A549 (cell line): ENCODE measurements at regions not wholly inside any gene's neighbourhood (a gene's known extent, or its start where the extent isn't known, plus 50 kb on each side); places are given as distances from the start of the nearest gene placed in this dataset.

Experiments
- ATAC-seq, 2 experiments: fragments of 200-7000 bp in 1 of 2; fragments of >200 bp in 1 of 2; cut with Nextera tagmentation in 1 of 2; cut with Tn5 transposase in 1 of 2; 3 replicates each; pipeline versions ENCODE4 v1.8.0 to v1.9.1; 2018 to 2020; ENCODE audit warnings: mild to moderate bottlenecking in 1 of 2, moderate library complexity in 1 of 2
- CTCF ChIA-PET: fragments of 300-600 bp; sonication (Branson Sonifier 250); formaldehyde crosslinking; extraction: SDS; loops from one replicate; lab custom pipeline; 2021; ENCODE audit warnings: antibody characterized with exemption, inconsistent platforms; lab: Yijun Ruan, JAX
- POLR2A ChIA-PET: fragments of 350-600 bp; formaldehyde crosslinking; extraction: SDS; loops from one replicate; lab custom pipeline; 2021; ENCODE audit warnings: antibody characterized with exemption, inconsistent platforms; lab: Yijun Ruan, JAX
- DNase-seq, 2 experiments: peaks; one replicate each; pipeline versions ENCODE4 v3.0.0 to v3.0.0-alpha.2; 2011 to 2016; ENCODE audit warnings: low read depth in 1 of 2, low spot score in 1 of 2
- FAIRE-seq: peaks from 2 replicates; lab custom pipeline; 2011; peaks lifted over from hg19 to GRCh38; lab: Jason Lieb, UNC
- H3K27ac ChIP-seq, 2 experiments: fragments of >200 bp; sonication (Bioruptor Twin); formaldehyde crosslinking; 3 replicates each; pipeline ENCODE4 v1.5.1; 2016 to 2017
- H3K4me1 ChIP-seq: fragments of >200 bp; sonication (Bioruptor Twin); formaldehyde crosslinking; 3 replicates; pipeline ENCODE4 v1.6.1; 2016
- H3K4me2 ChIP-seq: fragments of >200 bp; sonication (Bioruptor Twin); formaldehyde crosslinking; 3 replicates; pipeline ENCODE4 v1.6.1; 2016
- H3K4me3 ChIP-seq: fragments of >200 bp; sonication (Bioruptor Twin); formaldehyde crosslinking; 3 replicates; pipeline ENCODE4 v1.5.1; 2016
- H3K9me3 ChIP-seq: fragments of >200 bp; sonication (Bioruptor Twin); formaldehyde crosslinking; 3 replicates; pipeline ENCODE4 v1.6.1; 2016
- CBX2 ChIP-seq: fragments of 200-600 bp; sonication (generic); IDR thresholded peaks from 2 replicates; pipeline ENCODE4 v1.6.1; 2016; ENCODE audit warnings: low read depth, mild to moderate bottlenecking, borderline replicate concordance
- CHD2 ChIP-seq: fragments of 150-350 bp; IDR thresholded peaks from 2 replicates; pipeline ENCODE4 v1.6.1; 2014; ENCODE audit warnings: low read length; ENCODE audit not compliant: partially characterized antibody
- CHD4 ChIP-seq: fragments of 200-600 bp; sonication (generic); IDR thresholded peaks from 2 replicates; pipeline ENCODE4 v1.6.1; 2016; ENCODE audit warnings: antibody characterized with exemption, mild to moderate bottlenecking, borderline replicate concordance
- EHMT2 ChIP-seq: fragments of 200-600 bp; sonication (generic); IDR thresholded peaks from 2 replicates; pipeline ENCODE4 v1.6.1; 2016; ENCODE audit warnings: antibody characterized with exemption, low read depth, mild to moderate bottlenecking, moderate library complexity
- ESRRA ChIP-seq: fragments of 150-350 bp; IDR thresholded peaks from 2 replicates; pipeline ENCODE4 v1.6.1; 2014; ENCODE audit warnings: mild to moderate bottlenecking, low read length, borderline replicate concordance
- FOSB ChIP-seq: fragments of 250-450 bp; sonication (Bioruptor Pico); IDR thresholded peaks from 2 replicates; pipeline ENCODE4 v1.5.0; 2020; ENCODE audit warnings: mild to moderate bottlenecking, moderate library complexity
- FOSL2 ChIP-seq, 2 experiments: fragments of 450-650 bp in 1 of 2; fragments of >200 bp in 1 of 2; sonication (Bioruptor Twin) in 1 of 2; formaldehyde crosslinking; IDR thresholded peaks; 2 replicates each; pipeline versions ENCODE4 v1.5.0 to v1.6.1; 2016 to 2020; ENCODE audit warnings: mild to moderate bottlenecking in 1 of 2, moderate library complexity in 1 of 2
- GATA3 ChIP-seq: IDR thresholded peaks from 2 replicates; pipeline ENCODE4 v1.6.1; 2012; ENCODE audit warnings: borderline replicate concordance
- HOXA7 ChIP-seq: fragments of 250-450 bp; sonication (Bioruptor Pico); IDR thresholded peaks from 2 replicates; pipeline ENCODE4 v1.5.0; 2020; ENCODE audit warnings: mild to moderate bottlenecking, moderate library complexity
- HOXB5 ChIP-seq: fragments of 250-450 bp; sonication (Bioruptor Pico); IDR thresholded peaks from 2 replicates; pipeline ENCODE4 v1.5.0; 2020; ENCODE audit warnings: mild to moderate bottlenecking, moderate library complexity
- JUN ChIP-seq, 2 experiments: fragments of >200 bp; sonication (Bioruptor Twin); formaldehyde crosslinking; IDR thresholded peaks; 2 replicates in 1 of 2; 3 replicates in 1 of 2; pipeline ENCODE4 v1.6.1; 2016 to 2017
- KDM5A ChIP-seq: fragments of 200-600 bp; sonication (generic); IDR thresholded peaks from 2 replicates; pipeline ENCODE4 v1.6.1; 2016; ENCODE audit warnings: antibody characterized with exemption, mild to moderate bottlenecking
- MAFK ChIP-seq: fragments of 450-650 bp; IDR thresholded peaks from 2 replicates; pipeline ENCODE4 v1.6.1; 2014; ENCODE audit not compliant: partially characterized antibody
- MAX ChIP-seq: IDR thresholded peaks from 2 replicates; pipeline ENCODE4 v1.6.1; 2012
- MYC ChIP-seq: IDR thresholded peaks from 2 replicates; pipeline ENCODE4 v1.6.1; 2012; ENCODE audit warnings: mild to moderate bottlenecking, inconsistent platforms, low read length, improper control_type of control experiment, borderline replicate concordance
- NFE2L2 ChIP-seq: fragments of 150-350 bp; conservative IDR thresholded peaks from 2 replicates; pipeline ENCODE4 v1.6.1; 2014; ENCODE audit warnings: low read length
- NPAS2 ChIP-seq: fragments of 250-450 bp; sonication (Bioruptor Pico); IDR thresholded peaks from 2 replicates; pipeline ENCODE4 v1.8.0; 2022; ENCODE audit warnings: mild to moderate bottlenecking, moderate library complexity, borderline replicate concordance
- PHF8 ChIP-seq: fragments of 200-600 bp; sonication (generic); IDR thresholded peaks from 2 replicates; pipeline ENCODE4 v1.6.1; 2016; ENCODE audit warnings: low read depth, mild to moderate bottlenecking, antibody characterized with exemption, moderate library complexity, borderline replicate concordance
- POLR2A ChIP-seq: IDR thresholded peaks from 2 replicates; pipeline ENCODE4 v1.6.1; 2012; ENCODE audit warnings: mild to moderate bottlenecking, low read length
- RARB ChIP-seq: fragments of 250-450 bp; sonication (Bioruptor Pico); IDR thresholded peaks from 2 replicates; pipeline ENCODE4 v1.8.0; 2021; ENCODE audit warnings: mild to moderate bottlenecking, moderate library complexity
- ZC3H11A ChIP-seq: fragments of 450-650 bp; IDR thresholded peaks from 2 replicates; pipeline ENCODE4 v1.6.1; 2014; ENCODE audit warnings: antibody characterized with exemption, mild to moderate bottlenecking
- ZNF302 ChIP-seq: fragments of 250-450 bp; sonication (Bioruptor Pico); IDR thresholded peaks from 2 replicates; pipeline ENCODE4 v1.9.0; 2021; ENCODE audit warnings: inconsistent platforms, mild to moderate bottlenecking, moderate library complexity
- WGBS: methylation state at CpG from one replicate; pipeline ENCODE4 v1.1.6; 2017; ENCODE audit errors: missing lambda C conversion rate; 5-methylcytosine and 5-hydroxymethylcytosine counted together
- TF ChIP-seq, protein P1 (sequence below): fragments of 250-450 bp; sonication (Bioruptor Pico); IDR thresholded peaks from 2 replicates; pipeline ENCODE4 v1.5.0; 2020; ENCODE audit warnings: low read depth, mild to moderate bottlenecking, moderate library complexity
- TF ChIP-seq, protein P2 (sequence below): fragments of >200 bp; sonication (Bioruptor Twin); formaldehyde crosslinking; IDR thresholded peaks from 3 replicates; pipeline ENCODE4 v1.6.1; 2016
- TF ChIP-seq, protein P3 (sequence below): fragments of >200 bp; sonication (Bioruptor Twin); formaldehyde crosslinking; IDR thresholded peaks from 3 replicates; pipeline ENCODE4 v1.5.1; 2016
- TF ChIP-seq, protein P4 (sequence below): fragments of 250-450 bp; sonication (Bioruptor Pico); IDR thresholded peaks from 2 replicates; pipeline ENCODE4 v1.5.0; 2021; ENCODE audit warnings: mild to moderate bottlenecking, moderate library complexity, borderline replicate concordance
- TF ChIP-seq, protein P5 (sequence below): fragments of >200 bp; sonication (Bioruptor Twin); formaldehyde crosslinking; IDR thresholded peaks from 2 replicates; pipeline ENCODE4 v1.6.1; 2016

GRCh38 chrX:9149501-9150245 lies 115.7 kb upstream of the FAM9B start:
- H3K4me2 ChIP-seq: peak overlapping the region; percentile 56
- TF ChIP-seq NPAS2 (CRISPR knock-in tag) (no peak), ESRRA (no peak), MYC (no peak), ZC3H11A (no peak), EHMT2 (no peak), MAFK (no peak), POLR2A (no peak), MAX (no peak), CHD4 (no peak), RARB (CRISPR knock-in tag) (no peak), JUN (IDR thresholded peaks at IDR 0.05) (no peak), NFE2L2 (no peak), HOXB5 (CRISPR knock-in tag) (no peak), CHD2 (no peak), ZNF302 (CRISPR knock-in tag) (no peak), FOSB (no peak), CBX2 (no peak)
- TF ChIP-seq, protein P1, sequence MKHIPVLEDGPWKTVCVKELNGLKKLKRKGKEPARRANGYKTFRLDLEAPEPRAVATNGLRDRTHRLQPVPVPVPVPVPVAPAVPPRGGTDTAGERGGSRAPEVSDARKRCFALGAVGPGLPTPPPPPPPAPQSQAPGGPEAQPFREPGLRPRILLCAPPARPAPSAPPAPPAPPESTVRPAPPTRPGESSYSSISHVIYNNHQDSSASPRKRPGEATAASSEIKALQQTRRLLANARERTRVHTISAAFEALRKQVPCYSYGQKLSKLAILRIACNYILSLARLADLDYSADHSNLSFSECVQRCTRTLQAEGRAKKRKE (CRISPR knock-in tag): no peak
- TF ChIP-seq, protein P2, sequence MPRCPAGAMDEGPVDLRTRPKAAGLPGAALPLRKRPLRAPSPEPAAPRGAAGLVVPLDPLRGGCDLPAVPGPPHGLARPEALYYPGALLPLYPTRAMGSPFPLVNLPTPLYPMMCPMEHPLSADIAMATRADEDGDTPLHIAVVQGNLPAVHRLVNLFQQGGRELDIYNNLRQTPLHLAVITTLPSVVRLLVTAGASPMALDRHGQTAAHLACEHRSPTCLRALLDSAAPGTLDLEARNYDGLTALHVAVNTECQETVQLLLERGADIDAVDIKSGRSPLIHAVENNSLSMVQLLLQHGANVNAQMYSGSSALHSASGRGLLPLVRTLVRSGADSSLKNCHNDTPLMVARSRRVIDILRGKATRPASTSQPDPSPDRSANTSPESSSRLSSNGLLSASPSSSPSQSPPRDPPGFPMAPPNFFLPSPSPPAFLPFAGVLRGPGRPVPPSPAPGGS: no peak
- TF ChIP-seq, protein P3, sequence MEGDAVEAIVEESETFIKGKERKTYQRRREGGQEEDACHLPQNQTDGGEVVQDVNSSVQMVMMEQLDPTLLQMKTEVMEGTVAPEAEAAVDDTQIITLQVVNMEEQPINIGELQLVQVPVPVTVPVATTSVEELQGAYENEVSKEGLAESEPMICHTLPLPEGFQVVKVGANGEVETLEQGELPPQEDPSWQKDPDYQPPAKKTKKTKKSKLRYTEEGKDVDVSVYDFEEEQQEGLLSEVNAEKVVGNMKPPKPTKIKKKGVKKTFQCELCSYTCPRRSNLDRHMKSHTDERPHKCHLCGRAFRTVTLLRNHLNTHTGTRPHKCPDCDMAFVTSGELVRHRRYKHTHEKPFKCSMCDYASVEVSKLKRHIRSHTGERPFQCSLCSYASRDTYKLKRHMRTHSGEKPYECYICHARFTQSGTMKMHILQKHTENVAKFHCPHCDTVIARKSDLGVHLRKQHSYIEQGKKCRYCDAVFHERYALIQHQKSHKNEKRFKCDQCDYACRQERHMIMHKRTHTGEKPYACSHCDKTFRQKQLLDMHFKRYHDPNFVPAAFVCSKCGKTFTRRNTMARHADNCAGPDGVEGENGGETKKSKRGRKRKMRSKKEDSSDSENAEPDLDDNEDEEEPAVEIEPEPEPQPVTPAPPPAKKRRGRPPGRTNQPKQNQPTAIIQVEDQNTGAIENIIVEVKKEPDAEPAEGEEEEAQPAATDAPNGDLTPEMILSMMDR: no peak
- H3K9me3 ChIP-seq: peaks cover 11% of the 10 kb centered on the region
- WGBS: 69% methylated on average over 8 of the region's 8 CpGs
- peak overlapping the region; percentile 31 to 85; a peak in 5 of 6 replicates for H3K27ac ChIP-seq
- POLR2A ChIA-PET: no interaction called here
- no peak overlapping the region for H3K4me3 ChIP-seq
- no peak for DNase-seq
- CTCF ChIA-PET: interaction anchor here (1.1 kb wide), 1 partner anchor 13 kb away, joined by 3 read pairs; no protein-coding TSS in a partner anchor
- FAIRE-seq: no peak
- no peak for ATAC-seq
- H3K4me1 ChIP-seq: peaks cover 18% of the 10 kb centered on the region

GRCh38 chrX:9151772-9152307 lies 117.9 kb upstream of the FAM9B start:
- no peak overlapping the region for H3K4me2 ChIP-seq
- TF ChIP-seq MAFK: no peak
- TF ChIP-seq GATA3: no peak
- no peak for TF ChIP-seq PHF8
- TF ChIP-seq, protein P4, sequence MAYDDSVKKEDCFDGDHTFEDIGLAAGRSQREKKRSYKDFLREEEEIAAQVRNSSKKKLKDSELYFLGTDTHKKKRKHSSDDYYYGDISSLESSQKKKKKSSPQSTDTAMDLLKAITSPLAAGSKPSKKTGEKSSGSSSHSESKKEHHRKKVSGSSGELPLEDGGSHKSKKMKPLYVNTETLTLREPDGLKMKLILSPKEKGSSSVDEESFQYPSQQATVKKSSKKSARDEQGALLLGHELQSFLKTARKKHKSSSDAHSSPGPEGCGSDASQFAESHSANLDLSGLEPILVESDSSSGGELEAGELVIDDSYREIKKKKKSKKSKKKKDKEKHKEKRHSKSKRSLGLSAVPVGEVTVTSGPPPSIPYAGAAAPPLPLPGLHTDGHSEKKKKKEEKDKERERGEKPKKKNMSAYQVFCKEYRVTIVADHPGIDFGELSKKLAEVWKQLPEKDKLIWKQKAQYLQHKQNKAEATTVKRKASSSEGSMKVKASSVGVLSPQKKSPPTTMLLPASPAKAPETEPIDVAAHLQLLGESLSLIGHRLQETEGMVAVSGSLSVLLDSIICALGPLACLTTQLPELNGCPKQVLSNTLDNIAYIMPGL (CRISPR knock-in tag): no peak
- no peak for TF ChIP-seq HOXA7 (CRISPR knock-in tag)
- TF ChIP-seq, protein P5, sequence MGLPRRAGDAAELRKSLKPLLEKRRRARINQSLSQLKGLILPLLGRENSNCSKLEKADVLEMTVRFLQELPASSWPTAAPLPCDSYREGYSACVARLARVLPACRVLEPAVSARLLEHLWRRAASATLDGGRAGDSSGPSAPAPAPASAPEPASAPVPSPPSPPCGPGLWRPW: no peak
- TF ChIP-seq FOSL2 (IDR thresholded peaks at IDR 0.05): no peak
- no peak for TF ChIP-seq FOSL2 (CRISPR knock-in tag; IDR thresholded peaks at IDR 0.05)
- no peak for TF ChIP-seq NPAS2 (CRISPR knock-in tag)
- TF ChIP-seq KDM5A: no peak
- H3K27ac ChIP-seq: no peak overlapping the region
- DNase-seq: no peak
- no peak for ATAC-seq
- CTCF ChIA-PET: no interaction called here
- POLR2A ChIA-PET: no interaction called here
- no peak for FAIRE-seq
- H3K4me1 ChIP-seq: peaks cover 18% of the 10 kb centered on the region
- H3K4me3 ChIP-seq: no peak overlapping the region
- 95% methylated on average over 2 of the region's 2 CpGs for WGBS
- H3K9me3 ChIP-seq: peaks cover 15% of the 10 kb centered on the region
